ENCODE measurements at regions not wholly inside any gene's neighbourhood (a gene's known extent, or its start where the extent isn't known, plus 50 kb on each side); places are given as distances from the start of the nearest gene placed in this dataset.

DNA sequence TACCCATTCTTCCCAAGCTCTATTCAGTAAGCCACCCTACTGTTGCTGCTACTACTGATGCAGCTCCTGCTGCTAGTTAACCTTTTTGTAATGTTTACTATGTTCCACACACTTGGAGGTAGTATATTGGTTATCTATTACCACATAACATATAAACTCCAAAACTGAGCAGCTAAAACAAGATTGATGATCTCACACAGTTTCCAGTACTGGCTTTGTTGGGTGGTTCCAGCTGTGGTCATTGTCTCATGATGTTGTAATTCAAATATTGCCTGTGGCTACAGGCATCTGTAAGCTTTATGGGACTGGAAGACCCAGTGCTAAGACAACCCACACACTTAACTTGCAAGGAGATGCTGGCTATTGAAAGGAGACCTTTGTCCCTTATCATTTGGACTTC is 556.2 kb upstream of the SUCLG2 start:
- Histone ChIP-seq H3K4me1 (no peaks in the 10 kb centered on the region), H3K9me3 (no peaks in the 10 kb centered on the region), H3K4me3 (no peak overlapping the region), H3K36me3 (no peaks in the 10 kb centered on the region), H3K27ac (no peak overlapping the region), H3K27me3 (ENCODE audit: low read depth) (no peaks in the 10 kb centered on the region)
- ATAC-seq (no peak), DNase-seq (no peak)
- intact Hi-C loops (cut with DNase I), result no loop called here
- TF ChIP-seq CTCF (IDR thresholded peaks at IDR 0.05), result no peak

GRCh38 chr3:68207327-68207726 is 552.9 kb upstream of the SUCLG2 start:
- DNase-seq (no peak), ATAC-seq (no peak)
- Histone ChIP-seq H3K9me3 (no peaks in the 10 kb centered on the region), H3K36me3 (no peaks in the 10 kb centered on the region), H3K27me3 (ENCODE audit: low read depth) (no peaks in the 10 kb centered on the region), H3K4me1 (no peaks in the 10 kb centered on the region), H3K4me3 (no peak overlapping the region), H3K27ac (no peak overlapping the region)
- TF ChIP-seq CTCF (IDR thresholded peaks at IDR 0.05), result no peak
- intact Hi-C loops (cut with DNase I), result no loop called here

DNA sequence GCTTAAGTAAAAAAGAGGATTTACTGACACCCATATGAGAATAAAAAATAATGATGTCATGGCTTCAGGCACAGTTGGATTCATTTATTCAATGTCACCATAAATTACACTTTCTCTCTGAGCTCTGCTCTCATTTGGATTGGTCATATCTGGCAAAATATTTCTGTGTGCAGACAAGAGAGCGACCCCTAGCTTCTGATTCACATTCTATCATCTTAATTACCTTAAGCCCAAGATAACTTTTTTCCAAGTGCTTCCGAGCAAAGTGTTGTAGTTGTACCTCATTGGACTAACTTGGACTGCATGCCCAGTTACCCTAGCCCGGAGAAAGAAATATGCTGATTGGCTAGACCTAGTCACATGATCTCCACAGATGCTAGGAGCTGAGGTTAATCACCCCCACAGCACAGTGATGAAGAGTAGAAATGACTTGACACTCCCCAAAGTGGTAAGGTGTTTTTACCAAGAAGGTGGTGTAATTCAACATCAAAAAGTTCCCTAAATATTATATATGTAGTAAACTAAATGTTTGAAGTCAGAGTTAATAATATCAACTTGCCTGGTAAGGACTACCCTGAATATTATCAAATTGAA is 552.2 kb upstream of the SUCLG2 start:
- TF ChIP-seq CTCF (IDR thresholded peaks at IDR 0.05), result no peak
- H3K36me3 ChIP-seq, result no peaks in the 10 kb centered on the region
- H3K27me3 ChIP-seq (ENCODE audit: low read depth), result no peaks in the 10 kb centered on the region
- no peak for ATAC-seq
- H3K4me1 ChIP-seq, result no peaks in the 10 kb centered on the region
- intact Hi-C loops (cut with DNase I), result no loop called here
- H3K4me3 ChIP-seq, result no peak overlapping the region
- DNase-seq, result no peak
- H3K9me3 ChIP-seq, result no peaks in the 10 kb centered on the region
- no peak overlapping the region for H3K27ac ChIP-seq

GRCh38 chr3:68186733-68187132 is 532.3 kb upstream of the SUCLG2 start:
- H3K4me1 ChIP-seq, result no peaks in the 10 kb centered on the region
- no peak for TF ChIP-seq CTCF (IDR thresholded peaks at IDR 0.05)
- no peaks in the 10 kb centered on the region for H3K36me3 ChIP-seq
- no peak overlapping the region for H3K4me3 ChIP-seq
- no peaks in the 10 kb centered on the region for H3K9me3 ChIP-seq
- no peak for ATAC-seq
- DNase-seq, result no peak
- no peaks in the 10 kb centered on the region for H3K27me3 ChIP-seq (ENCODE audit: low read depth)
- no peak overlapping the region for H3K27ac ChIP-seq
- intact Hi-C loops (cut with DNase I), result no loop called here

DNA sequence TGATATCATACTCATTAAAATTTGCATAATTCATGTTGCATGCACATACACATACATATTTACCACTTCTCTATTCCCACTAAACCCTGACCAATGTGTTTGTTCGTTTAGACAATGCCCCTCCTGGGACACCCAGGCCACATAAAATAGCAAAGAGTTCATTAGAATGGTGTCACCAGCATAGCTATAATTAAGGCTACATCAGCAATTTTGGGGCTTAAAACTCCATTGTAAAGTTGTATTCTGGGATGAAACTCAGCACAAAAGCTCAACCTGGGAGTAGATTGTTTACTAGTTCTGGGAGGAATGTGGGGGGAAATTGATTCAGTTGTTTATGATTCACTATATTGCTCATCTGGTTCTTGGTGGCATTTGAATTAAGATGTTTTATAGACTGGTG is 522.2 kb upstream of the SUCLG2 start:
- Histone ChIP-seq H3K4me3 (no peak overlapping the region), H3K27ac (no peak overlapping the region), H3K9me3 (peaks cover 14% of the 10 kb centered on the region), H3K36me3 (no peaks in the 10 kb centered on the region), H3K27me3 (ENCODE audit: low read depth) (no peaks in the 10 kb centered on the region), H3K4me1 (no peaks in the 10 kb centered on the region)
- intact Hi-C loops (cut with DNase I), result no loop called here
- DNase-seq (no peak), ATAC-seq (no peak)
- TF ChIP-seq CTCF (IDR thresholded peaks at IDR 0.05), result no peak

Data from lower lobe of right lung (tissue), 2 donors.